ENCODE measurements at regions not wholly inside any gene's neighbourhood (a gene's known extent, or its start where the extent isn't known, plus 50 kb on each side); places are given as distances from the start of the nearest gene placed in this dataset.

DNA sequence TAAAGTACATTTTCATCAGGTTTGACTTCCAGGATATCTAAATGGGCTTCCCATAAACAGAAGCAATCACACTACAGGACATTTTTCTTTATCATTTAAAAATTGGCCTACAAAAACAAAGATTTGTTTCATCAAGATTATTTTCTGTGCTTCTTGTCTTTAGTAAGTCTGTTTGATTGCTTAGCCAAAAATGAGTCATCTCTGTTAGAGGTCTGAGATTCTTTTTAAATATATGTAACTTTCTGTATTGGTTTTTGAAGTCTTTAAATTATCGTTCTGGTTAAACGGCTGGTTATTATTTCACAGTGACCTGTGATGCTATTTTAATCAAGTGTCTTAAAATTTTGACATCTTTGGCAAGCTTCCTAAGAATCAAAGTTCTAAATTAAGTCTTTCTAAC lies 62.7 kb downstream of the SLITRK1 start:
- intact Hi-C loops (cut with micrococcal nuclease; ENCODE audit: unreplicated experiment), result no loop called here
- no peaks in the 10 kb centered on the region for H3K36me3 ChIP-seq (ENCODE audit: insufficient read depth, low read length)
- no peak overlapping the region for H3K4me2 ChIP-seq (ENCODE audit: low read length)
- no peak overlapping the region for H3K27ac ChIP-seq (ENCODE audit: low read depth, low read length, poor library complexity, severe bottlenecking)
- H3K4me1 ChIP-seq (ENCODE audit: insufficient read depth, low read length, poor library complexity, severe bottlenecking), result no peaks in the 10 kb centered on the region
- no peaks in the 10 kb centered on the region for H3K9me2 ChIP-seq (ENCODE audit: insufficient read depth, low read length)
- no peak overlapping the region for H2AFZ ChIP-seq (ENCODE audit: low read length)
- TF ChIP-seq EZH2phosphoT487 (IDR thresholded peaks at IDR 0.05; ENCODE audit: borderline replicate concordance, low read depth, low read length), result no peak
- TF ChIP-seq, protein P1, sequence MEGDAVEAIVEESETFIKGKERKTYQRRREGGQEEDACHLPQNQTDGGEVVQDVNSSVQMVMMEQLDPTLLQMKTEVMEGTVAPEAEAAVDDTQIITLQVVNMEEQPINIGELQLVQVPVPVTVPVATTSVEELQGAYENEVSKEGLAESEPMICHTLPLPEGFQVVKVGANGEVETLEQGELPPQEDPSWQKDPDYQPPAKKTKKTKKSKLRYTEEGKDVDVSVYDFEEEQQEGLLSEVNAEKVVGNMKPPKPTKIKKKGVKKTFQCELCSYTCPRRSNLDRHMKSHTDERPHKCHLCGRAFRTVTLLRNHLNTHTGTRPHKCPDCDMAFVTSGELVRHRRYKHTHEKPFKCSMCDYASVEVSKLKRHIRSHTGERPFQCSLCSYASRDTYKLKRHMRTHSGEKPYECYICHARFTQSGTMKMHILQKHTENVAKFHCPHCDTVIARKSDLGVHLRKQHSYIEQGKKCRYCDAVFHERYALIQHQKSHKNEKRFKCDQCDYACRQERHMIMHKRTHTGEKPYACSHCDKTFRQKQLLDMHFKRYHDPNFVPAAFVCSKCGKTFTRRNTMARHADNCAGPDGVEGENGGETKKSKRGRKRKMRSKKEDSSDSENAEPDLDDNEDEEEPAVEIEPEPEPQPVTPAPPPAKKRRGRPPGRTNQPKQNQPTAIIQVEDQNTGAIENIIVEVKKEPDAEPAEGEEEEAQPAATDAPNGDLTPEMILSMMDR (conservative IDR thresholded peaks at IDR 0.05; ENCODE audit: low read length), result no peak
- H3K4me3 ChIP-seq (ENCODE audit: low read depth, low read length, poor library complexity, severe bottlenecking), result no peak overlapping the region
- H3K79me2 ChIP-seq (ENCODE audit: insufficient read depth, low read depth, low read length), result no peaks in the 10 kb centered on the region
- no TSS peak for BruUV-seq (replicated peaks)
- CTCF ChIA-PET (ENCODE audit: unreplicated experiment), result no interaction called here
- DNase-seq (ENCODE audit: low spot score), result no peak
- H4K20me1 ChIP-seq (ENCODE audit: insufficient read depth, low read length), result no peaks in the 10 kb centered on the region
- POLR2A ChIA-PET, result no interaction called here
- H3K9me3 ChIP-seq (ENCODE audit: low read length), result 0 out of 2 replicates have a peak, but pooled peaks cover 2% of the 10 kb centered on the region

DNA sequence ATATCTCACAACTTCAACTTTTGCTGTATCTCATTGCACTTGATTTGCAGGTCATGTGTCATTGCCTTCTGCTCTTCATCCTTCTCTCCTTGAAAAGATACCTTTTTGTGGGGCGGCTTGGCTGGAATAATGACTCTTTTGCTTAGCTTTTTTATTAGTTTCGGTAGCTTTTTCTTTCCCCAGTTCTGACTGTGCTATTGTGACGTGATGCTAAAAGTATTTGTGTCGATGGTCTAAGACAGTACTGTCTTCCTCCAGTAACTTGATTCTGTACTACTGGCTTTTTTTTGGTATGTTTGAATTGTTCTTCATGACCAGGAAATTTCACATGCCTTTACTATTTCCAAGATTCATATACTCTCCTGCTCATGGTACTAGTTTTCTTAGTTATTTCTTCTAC lies 63.1 kb downstream of the SLITRK1 start:
- Histone ChIP-seq H3K36me3 (ENCODE audit: insufficient read depth, low read length) (no peaks in the 10 kb centered on the region), H3K79me2 (ENCODE audit: insufficient read depth, low read depth, low read length) (no peaks in the 10 kb centered on the region), H3K27ac (ENCODE audit: low read depth, low read length, poor library complexity, severe bottlenecking) (no peak overlapping the region), H3K9me2 (ENCODE audit: insufficient read depth, low read length) (no peaks in the 10 kb centered on the region), H3K4me3 (ENCODE audit: low read depth, low read length, poor library complexity, severe bottlenecking) (no peak overlapping the region), H3K4me1 (ENCODE audit: insufficient read depth, low read length, poor library complexity, severe bottlenecking) (no peaks in the 10 kb centered on the region), H2AFZ (ENCODE audit: low read length) (no peak overlapping the region), H3K9me3 (ENCODE audit: low read length) (no peaks in the 10 kb centered on the region), H4K20me1 (ENCODE audit: insufficient read depth, low read length) (no peaks in the 10 kb centered on the region), H3K4me2 (ENCODE audit: low read length) (no peak overlapping the region)
- intact Hi-C loops (cut with micrococcal nuclease; ENCODE audit: unreplicated experiment), result no loop called here
- BruUV-seq (replicated peaks), result no TSS peak
- TF ChIP-seq, protein P1 (conservative IDR thresholded peaks at IDR 0.05; ENCODE audit: low read length), result no peak
- TF ChIP-seq EZH2phosphoT487 (IDR thresholded peaks at IDR 0.05; ENCODE audit: borderline replicate concordance, low read depth, low read length), result no peak
- ChIA-PET CTCF (ENCODE audit: unreplicated experiment) (no interaction called here), POLR2A (no interaction called here)
- DNase-seq (ENCODE audit: low spot score), result no peak

DNA sequence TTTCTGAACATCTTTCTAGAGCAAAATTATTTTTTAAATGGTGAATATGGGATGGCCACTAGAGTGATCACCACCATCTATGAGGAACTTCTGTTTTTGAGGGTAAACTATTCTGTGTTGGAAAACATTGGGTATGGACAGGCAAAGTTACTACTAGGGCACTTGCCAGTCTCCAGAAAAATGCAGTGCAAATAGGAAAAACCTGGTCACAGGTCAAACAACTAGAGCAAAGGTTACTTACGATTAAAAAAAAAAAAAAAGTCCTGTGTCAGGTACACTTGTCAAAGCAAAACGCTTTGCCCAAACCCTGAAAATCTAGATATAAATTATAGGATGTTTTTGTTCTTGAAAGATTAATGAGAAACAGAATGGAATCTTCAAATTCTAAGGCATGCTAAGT lies 66.2 kb downstream of the SLITRK1 start:
- DNase-seq (ENCODE audit: low spot score), result no peak
- ChIA-PET CTCF (ENCODE audit: unreplicated experiment) (interaction anchor here (0.5 kb wide), 1 partner anchor 303 kb away, joined by 3 read pairs; no protein-coding TSS in a partner anchor), POLR2A (no interaction called here)
- no peaks in the 10 kb centered on the region for H3K9me2 ChIP-seq (ENCODE audit: insufficient read depth, low read length)
- no peak overlapping the region for H2AFZ ChIP-seq (ENCODE audit: low read length)
- BruUV-seq (replicated peaks), result no TSS peak
- intact Hi-C loops (cut with micrococcal nuclease; ENCODE audit: unreplicated experiment), result no loop called here
- no peak overlapping the region for H3K4me2 ChIP-seq (ENCODE audit: low read length)
- H3K79me2 ChIP-seq (ENCODE audit: insufficient read depth, low read depth, low read length), result no peaks in the 10 kb centered on the region
- TF ChIP-seq, protein P1 (conservative IDR thresholded peaks at IDR 0.05; ENCODE audit: low read length), result no peak
- TF ChIP-seq EZH2phosphoT487 (IDR thresholded peaks at IDR 0.05; ENCODE audit: borderline replicate concordance, low read depth, low read length), result no peak
- 0 out of 2 replicates have a peak, but pooled peaks cover 10% of the 10 kb centered on the region for H3K9me3 ChIP-seq (ENCODE audit: low read length)
- no peaks in the 10 kb centered on the region for H4K20me1 ChIP-seq (ENCODE audit: insufficient read depth, low read length)
- no peaks in the 10 kb centered on the region for H3K4me1 ChIP-seq (ENCODE audit: insufficient read depth, low read length, poor library complexity, severe bottlenecking)
- no peaks in the 10 kb centered on the region for H3K36me3 ChIP-seq (ENCODE audit: insufficient read depth, low read length)
- no peak overlapping the region for H3K27ac ChIP-seq (ENCODE audit: low read depth, low read length, poor library complexity, severe bottlenecking)
- no peak overlapping the region for H3K4me3 ChIP-seq (ENCODE audit: low read depth, low read length, poor library complexity, severe bottlenecking)
